Thyroid gland (tissue), 4 donors: ENCODE measurements at regions not wholly inside any gene's neighbourhood (a gene's known extent, or its start where the extent isn't known, plus 50 kb on each side); places are given as distances from the start of the nearest gene placed in this dataset.

Source experiments
- CTCF ChIP-seq, 6 experiments: fragments of 200-600 bp in 3 of 6; fragments of 450-650 bp in 3 of 6; sonication (generic) in 3 of 6; IDR thresholded peaks; one replicate each; pipeline ENCODE4 v1.5.1; 2016 to 2019; ENCODE audit warnings: antibody characterized with exemption in 6 of 6, mild to moderate bottlenecking in 2 of 6, inconsistent platforms in 1 of 6, moderate library complexity in 1 of 6
- POLR2A ChIP-seq, 2 donors: fragments of 450-650 bp; IDR thresholded peaks; one replicate each; pipeline ENCODE4 v1.6.1; 2017; ENCODE audit warnings: antibody characterized with exemption in 2 of 2, mild to moderate bottlenecking in 2 of 2, moderate library complexity in 1 of 2

- no peak for TF ChIP-seq CTCF (IDR thresholded peaks at IDR 0.05)
- no peak for TF ChIP-seq POLR2A (IDR thresholded peaks at IDR 0.05)
Measured at GRCh38 chr5:27381686-27382085, 343.3 kb upstream of the CDH9 start.
